Ectodermal cell (in vitro differentiated cells): ENCODE measurements at regions not wholly inside any gene's neighbourhood (a gene's known extent, or its start where the extent isn't known, plus 50 kb on each side); places are given as distances from the start of the nearest gene placed in this dataset.

ENCODE experiments used
- H3K27ac ChIP-seq: 2 replicates; pipeline ENCODE4 v1.7.0; 2013; ENCODE audit warnings: mild to moderate bottlenecking, low read depth, low read length; ENCODE audit not compliant: insufficient read depth, poor library complexity, severe bottlenecking
- H3K27me3 ChIP-seq: 2 replicates; pipeline ENCODE4 v1.7.0; 2013; ENCODE audit warnings: mild to moderate bottlenecking, low read length; ENCODE audit not compliant: insufficient read depth, control insufficient read depth, poor library complexity, severe bottlenecking
- H3K36me3 ChIP-seq: one replicate; pipeline ENCODE4 v1.7.0; 2013; ENCODE audit warnings: low read length; ENCODE audit not compliant: control insufficient read depth, insufficient read depth
- H3K4me1 ChIP-seq: one replicate; pipeline ENCODE4 v1.7.0; 2013; ENCODE audit warnings: low read length; ENCODE audit not compliant: control insufficient read depth, insufficient read depth
- H3K4me3 ChIP-seq: 2 replicates; pipeline ENCODE4 v1.7.0; 2013; ENCODE audit warnings: low read depth, low read length, control low read depth; ENCODE audit not compliant: insufficient read depth
- H3K9me3 ChIP-seq: 2 replicates; pipeline ENCODE4 v1.7.0; 2013; ENCODE audit warnings: mild to moderate bottlenecking, low read length, moderate library complexity; ENCODE audit not compliant: control insufficient read depth
- WGBS, 2 experiments: methylation state at CpG; one replicate each; pipeline ENCODE4 v1.1.7; 2013; ENCODE audit warnings: missing lambda C conversion rate in 2 of 2; 5-methylcytosine and 5-hydroxymethylcytosine counted together

- WGBS, 2 experiments: 96 to 98% methylated on average over 3 to 6 of the region's 6 CpGs
- no peak overlapping the region for H3K4me3 ChIP-seq
- H3K27me3 ChIP-seq: no peaks in the 10 kb centered on the region
- H3K27ac ChIP-seq: no peak overlapping the region
- no peaks in the 10 kb centered on the region for H3K36me3 ChIP-seq
- H3K4me1 ChIP-seq: no peaks in the 10 kb centered on the region
- H3K9me3 ChIP-seq: no peaks in the 10 kb centered on the region
These were observed 150.0 kb upstream of the ROBO2 start for GRCh38 chr3:76889911-76890310.

- Histone ChIP-seq H3K4me1 (no peaks in the 10 kb centered on the region), H3K36me3 (no peaks in the 10 kb centered on the region)
- WGBS, 2 experiments: 67 to 100% methylated on average over 1 of the region's 2 CpGs
These were observed 142.8 kb upstream of the ROBO2 start for GRCh38 chr3:76897076-76897475.

DNA sequence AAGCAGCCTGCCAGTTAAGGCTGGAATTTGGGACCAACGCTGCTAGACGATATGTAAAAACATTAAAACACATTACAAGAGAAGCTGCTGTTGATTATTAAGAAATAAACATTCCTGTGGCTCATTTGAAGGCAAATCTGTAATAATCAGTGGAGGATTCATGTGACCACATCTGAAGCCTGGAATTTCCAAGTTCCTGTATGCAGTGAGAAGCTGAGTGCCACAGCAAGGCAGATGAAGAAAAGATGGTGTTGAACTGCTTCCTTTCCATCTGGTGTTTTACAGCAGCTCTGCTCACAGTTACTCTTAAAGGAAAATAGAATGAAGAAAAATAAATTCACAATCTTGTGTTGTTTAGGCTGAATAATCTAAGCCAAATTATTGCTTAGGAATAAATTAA lies 139.3 kb upstream of the ROBO2 start:
- no peaks in the 10 kb centered on the region for H3K36me3 ChIP-seq
- no peaks in the 10 kb centered on the region for H3K9me3 ChIP-seq
- no peaks in the 10 kb centered on the region for H3K27me3 ChIP-seq
- no peaks in the 10 kb centered on the region for H3K4me1 ChIP-seq
- H3K27ac ChIP-seq: no peak overlapping the region
- no peak overlapping the region for H3K4me3 ChIP-seq
- WGBS, 2 experiments: 100% methylated on average over 2 of the region's 2 CpGs; no CpG with 5 or more reads in 1 of the 2 experiments

More at GRCh38 chr3:76897076-76897475, 142.8 kb upstream of the ROBO2 start:
- H3K27ac ChIP-seq: no peak overlapping the region
- no peaks in the 10 kb centered on the region for H3K9me3 ChIP-seq
- no peak overlapping the region for H3K4me3 ChIP-seq
- H3K27me3 ChIP-seq: no peaks in the 10 kb centered on the region

DNA sequence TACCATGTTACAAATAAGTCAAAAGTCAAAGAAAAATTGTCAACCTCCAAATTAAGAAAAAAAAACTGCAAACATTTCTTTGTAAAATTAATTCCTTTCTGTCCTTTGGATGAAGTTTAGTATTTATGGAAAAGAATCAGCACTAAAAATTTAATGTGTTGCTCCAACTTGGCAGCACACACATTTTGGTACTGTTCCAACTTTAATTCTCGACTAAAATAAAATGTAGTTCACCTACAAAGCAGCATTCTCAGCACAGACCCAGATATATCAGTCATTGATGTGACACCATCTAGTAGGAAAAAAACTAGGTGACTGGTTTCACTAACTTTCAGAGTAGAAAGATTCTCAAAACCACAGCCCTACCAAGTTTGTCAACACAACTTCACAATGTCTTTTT lies 131.7 kb upstream of the ROBO2 start:
- Histone ChIP-seq H3K4me1 (no peaks in the 10 kb centered on the region), H3K4me3 (no peak overlapping the region), H3K9me3 (no peaks in the 10 kb centered on the region), H3K27me3 (no peaks in the 10 kb centered on the region), H3K36me3 (no peaks in the 10 kb centered on the region), H3K27ac (no peak overlapping the region)
- 96 to 100% methylated on average over 1 of the region's 1 CpG for WGBS, 2 experiments

DNA sequence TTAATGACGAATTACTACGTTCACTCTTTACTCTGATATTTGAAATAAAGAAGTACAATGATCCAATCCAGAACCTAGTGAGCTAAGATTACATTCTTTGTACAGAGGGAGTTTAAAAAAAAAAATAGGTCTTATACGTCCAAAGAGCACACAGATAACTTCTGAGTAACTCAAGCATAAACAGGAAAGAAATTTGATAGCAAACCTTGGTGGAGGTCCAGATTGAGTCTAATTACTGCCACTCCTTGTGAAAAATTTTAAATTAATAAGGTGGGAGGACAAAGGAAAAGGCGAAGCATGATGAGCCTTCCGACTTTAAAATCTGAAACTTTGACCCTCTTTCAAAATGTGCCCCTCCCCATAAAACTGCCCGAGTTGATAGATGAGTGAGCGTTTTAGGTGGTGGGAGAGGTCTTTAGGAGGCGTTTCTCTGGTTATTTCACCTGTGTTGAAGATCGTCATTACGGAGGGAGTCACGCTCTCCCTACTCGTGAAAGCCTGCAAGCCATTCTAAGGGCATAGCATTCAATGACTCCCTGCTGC lies 127.0 kb upstream of the ROBO2 start:
- H3K9me3 ChIP-seq: no peaks in the 10 kb centered on the region
- H3K4me3 ChIP-seq: no peak overlapping the region
- no peak overlapping the region for H3K27ac ChIP-seq
- no peaks in the 10 kb centered on the region for H3K36me3 ChIP-seq
- H3K4me1 ChIP-seq: no peaks in the 10 kb centered on the region
- 97 to 98% methylated on average over 9 to 12 of the region's 12 CpGs for WGBS, 2 experiments
- H3K27me3 ChIP-seq: no peaks in the 10 kb centered on the region

DNA sequence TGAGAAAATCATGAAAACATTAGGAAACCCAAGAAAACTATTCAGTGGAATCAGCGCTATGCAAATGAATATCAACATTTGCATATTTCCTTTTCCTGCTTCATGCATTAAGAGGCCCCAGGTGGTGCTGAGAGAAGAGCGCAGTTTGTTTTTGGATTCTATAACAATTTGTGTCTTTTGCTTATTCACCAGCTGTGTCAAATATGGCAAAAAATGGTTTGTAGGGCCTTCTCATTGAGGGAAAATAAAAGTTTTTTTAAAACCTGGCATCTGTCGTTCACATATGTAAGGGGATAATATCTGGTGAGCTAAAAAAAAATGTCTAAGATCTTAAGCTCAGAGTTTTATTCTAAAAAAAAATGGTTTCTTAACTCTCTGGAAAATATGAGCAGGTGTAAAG lies 122.5 kb upstream of the ROBO2 start:
- no peak overlapping the region for H3K4me3 ChIP-seq
- H3K9me3 ChIP-seq: no peaks in the 10 kb centered on the region
- no peaks in the 10 kb centered on the region for H3K4me1 ChIP-seq
- no peaks in the 10 kb centered on the region for H3K27me3 ChIP-seq
- no peak overlapping the region for H3K27ac ChIP-seq
- no peaks in the 10 kb centered on the region for H3K36me3 ChIP-seq
- WGBS, 2 experiments: 92 to 100% methylated on average over 3 of the region's 3 CpGs

DNA sequence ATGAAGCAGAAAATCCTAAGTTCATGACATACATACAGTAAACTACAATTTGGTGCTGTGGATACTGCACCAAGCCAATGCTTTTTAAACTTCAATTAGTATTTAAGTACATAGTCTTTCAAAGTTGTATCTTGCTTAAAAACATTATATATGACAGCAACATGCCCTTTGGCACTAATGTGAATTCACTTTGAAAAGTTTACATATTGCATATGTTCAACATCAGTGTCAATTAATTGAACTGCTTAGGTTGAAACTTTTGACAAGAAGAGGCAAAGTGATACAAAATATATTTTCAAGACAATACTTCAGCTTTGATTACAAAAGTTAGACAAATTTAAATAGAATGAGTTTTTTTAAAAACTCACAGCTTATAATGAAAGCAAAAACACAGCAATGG lies 119.4 kb upstream of the ROBO2 start:
- H3K9me3 ChIP-seq: no peaks in the 10 kb centered on the region
- no peak overlapping the region for H3K4me3 ChIP-seq
- H3K27me3 ChIP-seq: no peaks in the 10 kb centered on the region
- H3K36me3 ChIP-seq: no peaks in the 10 kb centered on the region
- no peaks in the 10 kb centered on the region for H3K4me1 ChIP-seq
- no peak overlapping the region for H3K27ac ChIP-seq

DNA sequence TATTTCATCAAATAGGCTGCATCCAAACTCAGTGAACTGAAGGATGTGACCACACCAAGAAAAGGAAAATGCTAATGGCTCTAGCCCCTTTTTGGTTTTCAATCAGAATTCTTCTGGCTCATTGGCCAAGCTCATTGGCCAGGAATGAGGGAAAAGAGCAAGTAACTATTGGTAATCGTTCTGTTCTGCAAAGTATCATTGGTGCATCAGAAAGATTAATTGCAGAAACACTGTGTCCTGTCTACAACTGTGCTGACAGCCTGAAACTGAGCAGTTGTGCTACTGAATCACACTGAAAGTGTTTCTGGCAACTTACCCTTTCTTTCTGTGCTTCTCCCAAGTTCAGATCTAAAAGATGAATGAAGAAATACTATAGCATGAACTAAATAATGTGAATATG lies 116.4 kb upstream of the ROBO2 start:
- no peaks in the 10 kb centered on the region for H3K4me1 ChIP-seq
- H3K9me3 ChIP-seq: no peaks in the 10 kb centered on the region
- no peaks in the 10 kb centered on the region for H3K27me3 ChIP-seq
- no peaks in the 10 kb centered on the region for H3K36me3 ChIP-seq
- no peak overlapping the region for H3K27ac ChIP-seq
- H3K4me3 ChIP-seq: no peak overlapping the region
- 92 to 100% methylated on average over 1 of the region's 1 CpG for WGBS, 2 experiments

DNA sequence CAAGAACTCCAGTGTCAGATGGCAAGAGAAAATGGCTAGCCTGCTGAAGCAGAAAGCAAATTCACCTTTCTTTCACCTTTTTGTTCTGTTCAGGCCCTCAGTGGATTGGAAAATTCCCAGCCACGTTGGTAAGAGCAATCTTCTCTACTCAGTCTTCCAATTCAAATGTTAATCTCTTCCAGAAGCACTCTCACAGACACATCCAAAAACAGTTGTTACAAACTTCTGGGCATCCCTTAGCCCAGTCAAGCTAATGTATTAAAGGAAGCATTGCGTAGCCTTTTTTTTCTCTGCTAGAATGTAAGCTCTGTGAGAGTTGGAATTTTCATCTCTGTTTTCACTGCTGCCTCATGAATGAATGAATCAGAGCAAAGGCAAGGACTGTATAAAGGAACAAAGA lies 109.2 kb upstream of the ROBO2 start:
- Histone ChIP-seq H3K27me3 (no peaks in the 10 kb centered on the region), H3K27ac (no peak overlapping the region), H3K36me3 (no peaks in the 10 kb centered on the region), H3K4me3 (no peak overlapping the region), H3K4me1 (no peaks in the 10 kb centered on the region), H3K9me3 (no peaks in the 10 kb centered on the region)
- 46 to 51% methylated on average over 2 of the region's 2 CpGs for WGBS, 2 experiments

GRCh38 chr3:76933245-76933644 lies 106.7 kb upstream of the ROBO2 start:
- Histone ChIP-seq H3K36me3 (no peaks in the 10 kb centered on the region), H3K9me3 (no peaks in the 10 kb centered on the region), H3K27ac (no peak overlapping the region), H3K27me3 (no peaks in the 10 kb centered on the region), H3K4me3 (no peak overlapping the region), H3K4me1 (no peaks in the 10 kb centered on the region)
- 80% methylated on average over 1 of the region's 1 CpG; no CpG with 5 or more reads in 1 of the 2 experiments for WGBS, 2 experiments

DNA sequence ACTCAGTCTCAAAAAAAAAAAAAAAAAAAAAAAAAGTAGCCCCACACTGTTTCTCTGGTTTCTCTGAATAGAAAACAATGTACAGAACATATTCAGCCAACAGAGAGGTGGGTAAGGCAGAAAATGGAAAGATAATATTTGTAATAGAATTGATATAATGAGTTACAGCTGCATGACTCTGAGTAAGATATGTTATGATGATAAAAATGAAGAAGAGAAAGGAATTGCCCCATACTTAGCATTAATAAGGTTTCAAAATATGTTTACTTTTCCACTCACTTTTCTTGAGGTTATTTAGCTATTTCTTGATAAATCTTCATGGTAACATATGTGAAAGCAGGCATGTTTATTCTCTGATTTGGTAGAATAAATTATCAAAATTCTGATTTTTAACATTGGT lies 100.9 kb upstream of the ROBO2 start:
- Histone ChIP-seq H3K36me3 (no peaks in the 10 kb centered on the region), H3K4me1 (no peaks in the 10 kb centered on the region), H3K4me3 (no peak overlapping the region), H3K27ac (no peak overlapping the region), H3K9me3 (no peaks in the 10 kb centered on the region), H3K27me3 (no peaks in the 10 kb centered on the region)
